Loucy (cell line): ENCODE measurements at regions not wholly inside any gene's neighbourhood (a gene's known extent, or its start where the extent isn't known, plus 50 kb on each side); places are given as distances from the start of the nearest gene placed in this dataset.

ENCODE experiments used
- CTCF ChIP-seq: fragments of 200-600 bp; sonication (generic); conservative IDR thresholded peaks from 2 replicates; pipeline ENCODE4 v1.5.1; 2014; ENCODE audit warnings: mild to moderate bottlenecking, antibody characterized with exemption, low read length
- EZH2phosphoT487 ChIP-seq: fragments of 200-600 bp; IDR thresholded peaks from 2 replicates; pipeline ENCODE4 v1.6.1; 2018; ENCODE audit warnings: antibody characterized with exemption, mild to moderate bottlenecking, moderate library complexity, borderline replicate concordance

- TF ChIP-seq CTCF (no peak), EZH2phosphoT487 (no peak)
These were observed 1853.3 kb downstream of the EFNA5 start for GRCh38 chr5:105817416-105817815.
